ENCODE measurements at regions not wholly inside any gene's neighbourhood (a gene's known extent, or its start where the extent isn't known, plus 50 kb on each side); places are given as distances from the start of the nearest gene placed in this dataset.

DNA sequence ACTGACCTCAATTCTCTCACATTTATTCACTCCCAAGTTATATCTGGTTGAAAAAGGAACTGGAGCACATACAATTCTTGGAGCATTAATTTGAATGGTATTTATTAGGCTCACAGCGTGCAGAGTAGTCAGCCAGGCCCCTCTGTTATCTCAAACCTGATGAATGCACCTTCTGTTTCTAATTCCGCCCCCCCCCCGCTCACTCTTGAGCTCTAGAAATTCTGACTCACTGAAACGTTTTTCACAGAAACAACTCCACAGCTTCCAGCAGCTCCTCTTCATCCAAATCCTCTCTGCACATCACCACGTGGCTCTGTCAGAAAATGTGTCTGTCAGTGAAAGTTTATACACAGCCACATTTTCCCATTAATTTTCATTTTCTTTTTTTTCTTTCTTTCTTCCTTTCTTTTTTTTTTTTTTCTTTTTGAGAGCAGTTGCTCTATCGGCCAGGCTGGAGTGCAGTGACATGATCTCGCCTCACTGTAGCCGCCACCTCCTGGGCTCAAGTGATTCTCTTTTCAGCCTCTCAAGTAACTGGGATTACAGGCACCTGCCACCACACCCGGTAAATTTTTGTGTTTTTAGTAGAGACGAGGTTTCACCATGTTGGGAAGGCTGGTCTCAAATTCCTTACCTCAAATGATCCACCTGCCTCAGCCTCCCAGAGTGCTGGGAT is 109.4 kb downstream of the TBXT start:
- no peak for DNase-seq
- Histone ChIP-seq H3K27ac (ENCODE audit: low read length) (no peak overlapping the region), H3K27me3 (ENCODE audit: low read length) (no peaks in the 10 kb centered on the region), H3K9me2 (replicated peaks; ENCODE audit: insufficient read depth, low read length) (no peaks in the 10 kb centered on the region), H3K4me3 (ENCODE audit: low read length) (no peak overlapping the region), H3K4me1 (ENCODE audit: low read length) (no peaks in the 10 kb centered on the region), H3K79me2 (ENCODE audit: low read length) (no peaks in the 10 kb centered on the region), H3K4me2 (ENCODE audit: low read depth, low read length, poor library complexity, severe bottlenecking) (no peak overlapping the region), H3K36me3 (ENCODE audit: insufficient read depth, low read length) (no peaks in the 10 kb centered on the region), H2AFZ (ENCODE audit: low read length) (no peak overlapping the region), H3K9ac (ENCODE audit: low read length) (no peak overlapping the region), H3K9me3 (ENCODE audit: low read length) (peaks cover 5% of the 10 kb centered on the region; the same call in 1 of the 2 replicates), H4K20me1 (ENCODE audit: insufficient read depth, low read depth, low read length) (no peaks in the 10 kb centered on the region)

DNA sequence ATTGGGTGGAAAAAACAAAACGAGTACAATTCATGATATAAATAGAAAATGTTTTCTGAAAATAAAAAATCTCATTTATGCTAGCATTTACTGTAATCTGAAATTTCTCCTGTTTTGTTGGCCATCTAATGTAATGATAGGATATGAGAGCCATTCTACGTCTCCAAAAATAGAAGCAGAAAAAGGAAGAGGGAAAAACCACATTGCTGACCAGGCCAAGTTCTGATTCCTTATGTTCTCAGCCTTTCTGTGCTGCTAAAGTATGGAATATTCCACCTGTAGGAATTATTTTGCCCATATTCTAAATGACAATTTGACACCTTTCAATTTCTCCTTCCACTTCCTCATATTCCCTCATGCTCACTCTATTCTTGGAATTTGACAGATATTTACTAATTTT is 110.2 kb downstream of the TBXT start:
- Histone ChIP-seq H3K4me1 (ENCODE audit: low read length) (no peaks in the 10 kb centered on the region), H3K36me3 (ENCODE audit: insufficient read depth, low read length) (no peaks in the 10 kb centered on the region), H3K9ac (ENCODE audit: low read length) (no peak overlapping the region), H3K79me2 (ENCODE audit: low read length) (no peaks in the 10 kb centered on the region), H3K9me3 (ENCODE audit: low read length) (peaks cover 5% of the 10 kb centered on the region; the same call in 1 of the 2 replicates), H3K4me3 (ENCODE audit: low read length) (no peak overlapping the region), H3K27me3 (ENCODE audit: low read length) (no peaks in the 10 kb centered on the region), H2AFZ (ENCODE audit: low read length) (no peak overlapping the region), H3K4me2 (ENCODE audit: low read depth, low read length, poor library complexity, severe bottlenecking) (no peak overlapping the region), H4K20me1 (ENCODE audit: insufficient read depth, low read depth, low read length) (no peaks in the 10 kb centered on the region), H3K27ac (ENCODE audit: low read length) (no peak overlapping the region), H3K9me2 (replicated peaks; ENCODE audit: insufficient read depth, low read length) (no peaks in the 10 kb centered on the region)
- no peak for DNase-seq

GRCh38 chr6:166056637-166057036 is 111.0 kb downstream of the TBXT start:
- Histone ChIP-seq H3K4me1 (ENCODE audit: low read length) (no peaks in the 10 kb centered on the region), H3K36me3 (ENCODE audit: insufficient read depth, low read length) (no peaks in the 10 kb centered on the region), H3K4me3 (ENCODE audit: low read length) (no peak overlapping the region), H3K4me2 (ENCODE audit: low read depth, low read length, poor library complexity, severe bottlenecking) (no peak overlapping the region), H3K9me2 (replicated peaks; ENCODE audit: insufficient read depth, low read length) (no peaks in the 10 kb centered on the region), H3K9me3 (ENCODE audit: low read length) (peaks cover 5% of the 10 kb centered on the region; the same call in 1 of the 2 replicates), H3K27me3 (ENCODE audit: low read length) (no peaks in the 10 kb centered on the region), H2AFZ (ENCODE audit: low read length) (no peak overlapping the region), H3K9ac (ENCODE audit: low read length) (no peak overlapping the region), H4K20me1 (ENCODE audit: insufficient read depth, low read depth, low read length) (no peaks in the 10 kb centered on the region), H3K79me2 (ENCODE audit: low read length) (no peaks in the 10 kb centered on the region), H3K27ac (ENCODE audit: low read length) (no peak overlapping the region)
- DNase-seq, result no peak

GRCh38 chr6:166055801-166056200 is 111.8 kb downstream of the TBXT start:
- no peak for DNase-seq
- Histone ChIP-seq H3K79me2 (ENCODE audit: low read length) (no peaks in the 10 kb centered on the region), H3K27me3 (ENCODE audit: low read length) (no peaks in the 10 kb centered on the region), H2AFZ (ENCODE audit: low read length) (no peak overlapping the region), H4K20me1 (ENCODE audit: insufficient read depth, low read depth, low read length) (no peaks in the 10 kb centered on the region), H3K36me3 (ENCODE audit: insufficient read depth, low read length) (no peaks in the 10 kb centered on the region), H3K27ac (ENCODE audit: low read length) (no peak overlapping the region), H3K9ac (ENCODE audit: low read length) (no peak overlapping the region), H3K4me2 (ENCODE audit: low read depth, low read length, poor library complexity, severe bottlenecking) (no peak overlapping the region), H3K9me3 (ENCODE audit: low read length) (peaks cover 5% of the 10 kb centered on the region; the same call in 1 of the 2 replicates), H3K4me3 (ENCODE audit: low read length) (no peak overlapping the region), H3K4me1 (ENCODE audit: low read length) (no peaks in the 10 kb centered on the region), H3K9me2 (replicated peaks; ENCODE audit: insufficient read depth, low read length) (no peaks in the 10 kb centered on the region)

- Histone ChIP-seq H3K79me2 (ENCODE audit: low read length) (no peaks in the 10 kb centered on the region), H3K27ac (ENCODE audit: low read length) (no peak overlapping the region), H3K27me3 (ENCODE audit: low read length) (no peaks in the 10 kb centered on the region), H3K9ac (ENCODE audit: low read length) (no peak overlapping the region), H3K4me2 (ENCODE audit: low read depth, low read length, poor library complexity, severe bottlenecking) (no peak overlapping the region), H3K9me2 (replicated peaks; ENCODE audit: insufficient read depth, low read length) (no peaks in the 10 kb centered on the region), H3K4me3 (ENCODE audit: low read length) (no peak overlapping the region), H2AFZ (ENCODE audit: low read length) (no peak overlapping the region), H3K4me1 (ENCODE audit: low read length) (no peaks in the 10 kb centered on the region), H3K36me3 (ENCODE audit: insufficient read depth, low read length) (no peaks in the 10 kb centered on the region), H3K9me3 (ENCODE audit: low read length) (peaks cover 5% of the 10 kb centered on the region; the same call in 1 of the 2 replicates), H4K20me1 (ENCODE audit: insufficient read depth, low read depth, low read length) (no peaks in the 10 kb centered on the region)
- no peak for DNase-seq
Measured at GRCh38 chr6:166052837-166053236, 114.8 kb downstream of the TBXT start.

GRCh38 chr6:166050559-166050958 is 117.1 kb downstream of the TBXT start:
- no peak overlapping the region for H3K27ac ChIP-seq (ENCODE audit: low read length)
- no peaks in the 10 kb centered on the region for H4K20me1 ChIP-seq (ENCODE audit: insufficient read depth, low read depth, low read length)
- no peak for DNase-seq
- no peaks in the 10 kb centered on the region for H3K9me2 ChIP-seq (replicated peaks; ENCODE audit: insufficient read depth, low read length)
- no peaks in the 10 kb centered on the region for H3K36me3 ChIP-seq (ENCODE audit: insufficient read depth, low read length)
- H3K27me3 ChIP-seq (ENCODE audit: low read length), result no peaks in the 10 kb centered on the region
- H2AFZ ChIP-seq (ENCODE audit: low read length), result no peak overlapping the region
- no peak overlapping the region for H3K4me3 ChIP-seq (ENCODE audit: low read length)
- no peaks in the 10 kb centered on the region for H3K4me1 ChIP-seq (ENCODE audit: low read length)
- no peak overlapping the region for H3K4me2 ChIP-seq (ENCODE audit: low read depth, low read length, poor library complexity, severe bottlenecking)
- H3K9ac ChIP-seq (ENCODE audit: low read length), result no peak overlapping the region
- no peaks in the 10 kb centered on the region for H3K79me2 ChIP-seq (ENCODE audit: low read length)
- H3K9me3 ChIP-seq (ENCODE audit: low read length), result peaks cover 5% of the 10 kb centered on the region; the same call in 1 of the 2 replicates

GRCh38 chr6:166046982-166047381 is 120.7 kb downstream of the TBXT start:
- H3K9me3 ChIP-seq (ENCODE audit: low read length), result no peaks in the 10 kb centered on the region
- no peaks in the 10 kb centered on the region for H3K36me3 ChIP-seq (ENCODE audit: insufficient read depth, low read length)
- H3K27ac ChIP-seq (ENCODE audit: low read length), result no peak overlapping the region
- no peaks in the 10 kb centered on the region for H3K27me3 ChIP-seq (ENCODE audit: low read length)
- H3K79me2 ChIP-seq (ENCODE audit: low read length), result no peaks in the 10 kb centered on the region
- H3K4me3 ChIP-seq (ENCODE audit: low read length), result no peak overlapping the region
- no peak overlapping the region for H3K9ac ChIP-seq (ENCODE audit: low read length)
- no peak for DNase-seq
- no peaks in the 10 kb centered on the region for H4K20me1 ChIP-seq (ENCODE audit: insufficient read depth, low read depth, low read length)
- no peak overlapping the region for H3K4me2 ChIP-seq (ENCODE audit: low read depth, low read length, poor library complexity, severe bottlenecking)
- no peak overlapping the region for H2AFZ ChIP-seq (ENCODE audit: low read length)
- H3K4me1 ChIP-seq (ENCODE audit: low read length), result no peaks in the 10 kb centered on the region
- no peaks in the 10 kb centered on the region for H3K9me2 ChIP-seq (replicated peaks; ENCODE audit: insufficient read depth, low read length)

GRCh38 chr6:166046226-166046625 is 121.4 kb downstream of the TBXT start:
- Histone ChIP-seq H3K79me2 (ENCODE audit: low read length) (no peaks in the 10 kb centered on the region), H3K4me2 (ENCODE audit: low read depth, low read length, poor library complexity, severe bottlenecking) (no peak overlapping the region), H3K9me3 (ENCODE audit: low read length) (no peaks in the 10 kb centered on the region), H3K36me3 (ENCODE audit: insufficient read depth, low read length) (no peaks in the 10 kb centered on the region), H3K9me2 (replicated peaks; ENCODE audit: insufficient read depth, low read length) (no peaks in the 10 kb centered on the region), H3K27ac (ENCODE audit: low read length) (no peak overlapping the region), H4K20me1 (ENCODE audit: insufficient read depth, low read depth, low read length) (no peaks in the 10 kb centered on the region), H3K27me3 (ENCODE audit: low read length) (no peaks in the 10 kb centered on the region), H3K9ac (ENCODE audit: low read length) (no peak overlapping the region), H3K4me3 (ENCODE audit: low read length) (no peak overlapping the region), H3K4me1 (ENCODE audit: low read length) (no peaks in the 10 kb centered on the region), H2AFZ (ENCODE audit: low read length) (no peak overlapping the region)
- DNase-seq, result no peak
